ENCODE measurements at regions not wholly inside any gene's neighbourhood (a gene's known extent, or its start where the extent isn't known, plus 50 kb on each side); places are given as distances from the start of the nearest gene placed in this dataset.

DNA sequence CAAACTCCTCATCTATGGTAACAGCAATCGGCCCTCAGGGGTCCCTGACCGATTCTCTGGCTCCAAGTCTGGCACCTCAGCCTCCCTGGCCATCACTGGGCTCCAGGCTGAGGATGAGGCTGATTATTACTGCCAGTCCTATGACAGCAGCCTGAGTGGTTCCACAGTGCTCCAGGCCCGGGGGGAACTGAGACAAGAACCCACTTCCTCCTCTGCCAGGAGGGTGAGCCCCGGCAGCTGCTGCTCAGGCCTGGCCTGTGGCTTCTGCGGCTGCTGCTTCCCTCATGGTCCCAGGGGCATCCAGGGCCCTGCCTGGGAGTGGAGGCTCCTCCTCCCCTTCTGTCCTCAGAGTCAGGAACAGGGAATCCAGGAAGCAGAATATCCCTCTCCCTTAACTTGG is 98.4 kb downstream of the ZNF280B start:
- in situ Hi-C loops (cut with HindIII; ENCODE audit: low pct_unique_long_range_greater_than_20kb, low sequenced_read_pairs) = no loop called here
- no peak for DNase-seq (ENCODE audit: low read depth in 1 of 2, low spot score in 1 of 2)
- no peak for TF ChIP-seq JUND (IDR thresholded peaks at IDR 0.05; ENCODE audit: low read depth)

DNA sequence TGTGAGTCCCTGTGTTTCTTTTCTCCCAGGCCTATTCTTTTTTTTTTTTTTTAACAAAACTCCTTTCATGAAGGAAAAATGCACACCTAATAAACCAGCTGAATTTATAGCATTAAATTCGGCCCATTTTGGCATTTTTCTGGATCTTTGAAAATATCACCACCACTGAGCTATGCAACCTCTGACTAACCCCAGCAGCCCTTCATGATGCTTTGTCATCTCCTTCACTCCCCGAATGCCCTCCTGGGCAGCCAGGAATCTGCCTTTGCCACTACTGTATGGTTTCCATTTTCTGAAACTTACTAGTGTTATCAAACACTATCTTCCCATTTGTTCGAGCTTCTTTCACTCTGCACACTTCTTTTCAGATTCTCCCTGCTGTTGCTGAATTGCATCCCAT is 97.9 kb downstream of the ZNF280B start:
- TF ChIP-seq JUND (IDR thresholded peaks at IDR 0.05; ENCODE audit: low read depth) = no peak
- in situ Hi-C loops (cut with HindIII; ENCODE audit: low pct_unique_long_range_greater_than_20kb, low sequenced_read_pairs) = no loop called here
- no peak for DNase-seq (ENCODE audit: low read depth in 1 of 2, low spot score in 1 of 2)

- in situ Hi-C loops (cut with HindIII; ENCODE audit: low pct_unique_long_range_greater_than_20kb, low sequenced_read_pairs) = no loop called here
Measured at GRCh38 chr22:22414266-22414665, 94.3 kb downstream of the ZNF280B start.

GRCh38 chr22:22417495-22418162 is 90.9 kb downstream of the ZNF280B start:
- in situ Hi-C loops (cut with HindIII; ENCODE audit: low pct_unique_long_range_greater_than_20kb, low sequenced_read_pairs) = no loop called here
- no peak for TF ChIP-seq JUND (IDR thresholded peaks at IDR 0.05; ENCODE audit: low read depth)
- no peak for DNase-seq (ENCODE audit: low read depth in 1 of 2, low spot score in 1 of 2)

More at GRCh38 chr22:22414266-22414665, 94.3 kb downstream of the ZNF280B start:
- TF ChIP-seq JUND (IDR thresholded peaks at IDR 0.05; ENCODE audit: low read depth) = no peak
- no peak for DNase-seq (ENCODE audit: low read depth in 1 of 2, low spot score in 1 of 2)

GRCh38 chr22:22418163-22418549 is 90.4 kb downstream of the ZNF280B start:
- no peak for DNase-seq (ENCODE audit: low read depth in 1 of 2, low spot score in 1 of 2)
- in situ Hi-C loops (cut with HindIII; ENCODE audit: low pct_unique_long_range_greater_than_20kb, low sequenced_read_pairs) = no loop called here
- TF ChIP-seq JUND (IDR thresholded peaks at IDR 0.05; ENCODE audit: low read depth) = no peak

GRCh38 chr22:22418957-22419356 is 89.6 kb downstream of the ZNF280B start:
- no peak for TF ChIP-seq JUND (IDR thresholded peaks at IDR 0.05; ENCODE audit: low read depth)
- no peak for DNase-seq (ENCODE audit: low read depth in 1 of 2, low spot score in 1 of 2)
- in situ Hi-C loops (cut with HindIII; ENCODE audit: low pct_unique_long_range_greater_than_20kb, low sequenced_read_pairs) = no loop called here

- TF ChIP-seq JUND (IDR thresholded peaks at IDR 0.05; ENCODE audit: low read depth) = no peak
- in situ Hi-C loops (cut with HindIII; ENCODE audit: low pct_unique_long_range_greater_than_20kb, low sequenced_read_pairs) = no loop called here
- DNase-seq (ENCODE audit: low read depth in 1 of 2, low spot score in 1 of 2) = no peak
Measured at GRCh38 chr22:22420580-22420979, 88.0 kb downstream of the ZNF280B start.

DNA sequence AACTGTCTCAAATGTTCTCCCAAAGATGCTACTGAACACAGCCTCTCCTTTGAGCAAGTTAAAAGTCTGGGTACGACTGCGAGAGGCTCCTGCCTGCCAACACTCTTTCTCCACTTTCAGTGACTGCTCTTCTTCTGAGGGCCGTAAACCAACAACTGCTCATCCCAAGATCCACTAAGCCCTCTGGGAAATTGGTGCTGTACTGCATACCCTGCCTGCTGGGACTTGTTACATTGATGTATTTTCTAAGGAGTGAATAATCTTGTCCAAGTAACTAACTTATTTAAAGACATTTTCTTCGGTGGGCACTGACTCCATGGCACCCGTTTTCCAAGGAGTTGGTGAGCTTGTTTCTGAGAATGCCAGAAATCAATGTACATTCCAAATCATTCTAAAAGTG is 87.2 kb downstream of the ZNF280B start:
- in situ Hi-C loops (cut with HindIII; ENCODE audit: low pct_unique_long_range_greater_than_20kb, low sequenced_read_pairs) = no loop called here
- TF ChIP-seq JUND (IDR thresholded peaks at IDR 0.05; ENCODE audit: low read depth) = no peak
- no peak for DNase-seq (ENCODE audit: low read depth in 1 of 2, low spot score in 1 of 2)

DNA sequence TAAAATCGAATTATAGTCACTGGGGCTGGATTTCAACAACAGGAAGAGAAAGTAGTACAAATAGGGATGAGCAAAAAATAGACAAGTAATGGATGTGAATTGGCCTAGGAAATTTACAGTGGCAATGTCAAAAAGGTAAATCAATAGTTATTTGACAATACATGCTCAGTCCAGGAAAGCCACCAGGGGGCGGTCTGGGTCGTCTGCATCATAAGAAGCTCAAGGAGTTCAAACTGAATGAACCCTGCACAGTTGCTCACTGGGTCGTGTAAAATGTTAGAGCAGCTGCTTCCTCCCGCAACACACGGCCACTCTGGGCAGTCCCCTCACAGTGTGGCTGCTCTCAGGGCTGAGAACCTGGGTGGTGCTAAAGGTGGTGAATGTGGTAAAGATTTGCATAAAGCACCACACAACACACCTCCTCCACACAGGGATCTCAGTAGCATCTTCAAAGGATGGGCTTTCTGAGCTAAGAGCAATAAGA is 85.9 kb downstream of the ZNF280B start:
- in situ Hi-C loops (cut with HindIII; ENCODE audit: low pct_unique_long_range_greater_than_20kb, low sequenced_read_pairs) = no loop called here
- TF ChIP-seq JUND (IDR thresholded peaks at IDR 0.05; ENCODE audit: low read depth) = no peak
- DNase-seq (ENCODE audit: low read depth in 1 of 2, low spot score in 1 of 2) = peak; percentile 4 to 62

DNA sequence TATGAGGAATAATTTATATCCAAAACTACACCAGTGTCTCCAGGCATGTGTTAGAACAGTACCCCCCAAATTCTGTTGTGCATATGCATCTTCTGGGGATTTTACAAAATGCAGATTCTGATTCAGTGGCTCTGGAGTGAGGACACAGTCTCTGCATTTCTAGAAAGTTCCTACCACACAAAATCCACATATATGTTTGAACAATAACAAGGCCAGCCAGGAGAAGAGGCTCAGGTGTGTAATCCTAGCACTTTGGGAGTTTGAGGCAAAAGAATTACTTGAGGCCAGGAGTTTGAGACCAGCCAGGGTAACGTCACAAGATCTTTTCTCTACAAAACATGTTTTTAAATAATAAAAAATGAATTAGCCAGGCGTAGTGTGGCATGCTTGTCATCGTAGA is 84.9 kb downstream of the ZNF280B start:
- in situ Hi-C loops (cut with HindIII; ENCODE audit: low pct_unique_long_range_greater_than_20kb, low sequenced_read_pairs) = no loop called here
- no peak for DNase-seq (ENCODE audit: low read depth in 1 of 2, low spot score in 1 of 2)
- TF ChIP-seq JUND (IDR thresholded peaks at IDR 0.05; ENCODE audit: low read depth) = no peak

DNA sequence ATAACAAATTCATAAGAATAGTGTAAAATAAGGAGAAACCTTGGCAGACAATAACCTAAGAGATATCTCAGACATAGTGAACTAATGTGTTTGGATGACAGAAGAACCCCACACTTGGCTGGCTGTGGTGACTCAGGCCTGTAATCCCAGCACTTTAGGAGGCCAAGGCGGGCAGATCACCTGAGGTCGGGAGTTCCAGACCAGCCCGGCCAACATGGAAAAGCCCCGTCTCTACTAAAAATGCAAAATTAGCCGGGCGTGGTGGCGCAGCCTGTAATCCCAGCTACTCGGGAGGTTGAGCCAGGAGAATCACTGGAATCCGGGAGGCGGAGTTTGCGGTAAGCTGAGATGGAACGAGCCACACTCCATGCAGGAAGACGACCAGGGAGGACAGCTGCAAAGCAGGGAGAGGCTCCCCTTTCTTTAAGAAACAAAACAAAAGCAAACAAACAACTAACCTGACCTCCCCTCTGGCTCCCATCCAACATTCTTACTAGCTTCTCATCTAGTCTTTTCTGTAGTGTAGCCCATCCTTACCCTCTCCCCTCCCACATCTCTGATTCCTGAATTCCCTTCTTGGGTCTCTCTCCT is 84.2 kb downstream of the ZNF280B start:
- DNase-seq (ENCODE audit: low read depth in 1 of 2, low spot score in 1 of 2) = no peak
- TF ChIP-seq JUND (IDR thresholded peaks at IDR 0.05; ENCODE audit: low read depth) = no peak
- in situ Hi-C loops (cut with HindIII; ENCODE audit: low pct_unique_long_range_greater_than_20kb, low sequenced_read_pairs) = no loop called here

DNA sequence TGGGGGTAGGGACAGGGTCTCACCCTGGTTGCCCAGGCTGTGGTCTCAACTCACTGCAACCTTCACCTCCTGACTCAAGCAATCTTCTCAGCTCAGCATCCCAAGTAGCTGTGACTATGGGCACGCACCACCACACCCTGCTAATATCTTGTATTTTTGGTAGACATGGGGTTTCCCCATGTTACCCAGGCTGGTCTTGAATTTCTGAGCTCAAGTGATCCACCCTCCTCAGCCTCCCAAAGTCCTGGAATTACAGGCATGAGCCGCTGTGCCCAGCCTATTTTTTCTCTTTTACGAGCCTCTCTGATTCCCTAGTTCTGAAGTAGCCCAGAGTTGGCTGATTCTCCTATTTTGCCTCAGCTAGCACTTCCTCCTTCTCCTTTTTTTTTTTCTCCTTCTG is 83.6 kb downstream of the ZNF280B start:
- TF ChIP-seq JUND (IDR thresholded peaks at IDR 0.05; ENCODE audit: low read depth) = no peak
- no peak for DNase-seq (ENCODE audit: low read depth in 1 of 2, low spot score in 1 of 2)
- in situ Hi-C loops (cut with HindIII; ENCODE audit: low pct_unique_long_range_greater_than_20kb, low sequenced_read_pairs) = no loop called here

DNA sequence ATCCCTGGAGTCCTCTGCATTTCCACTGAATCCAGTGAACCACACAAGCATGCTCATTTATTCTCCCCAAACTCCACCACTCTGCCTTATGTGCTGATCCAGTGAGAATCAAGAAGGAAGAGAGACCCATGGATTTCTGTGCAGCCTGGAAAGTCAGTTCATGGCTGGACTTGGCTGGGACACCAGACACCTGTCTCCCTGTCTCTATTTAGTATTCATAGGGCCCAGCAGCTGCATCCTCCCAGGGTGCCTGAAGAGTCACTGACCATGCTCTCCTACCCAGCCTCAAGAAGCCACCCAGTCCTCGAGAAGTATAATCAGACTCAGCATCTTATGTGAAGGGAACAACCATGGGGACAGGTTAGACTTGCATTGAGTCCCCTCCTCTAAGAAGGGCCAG is 83.2 kb downstream of the ZNF280B start:
- in situ Hi-C loops (cut with HindIII; ENCODE audit: low pct_unique_long_range_greater_than_20kb, low sequenced_read_pairs) = no loop called here
- no peak for TF ChIP-seq JUND (IDR thresholded peaks at IDR 0.05; ENCODE audit: low read depth)

More for the DNA sequence above, 83.2 kb downstream of the ZNF280B start:
- no peak for DNase-seq (ENCODE audit: low read depth in 1 of 2, low spot score in 1 of 2)

All from T47D (cell line).